ENCODE measurements at regions not wholly inside any gene's neighbourhood (a gene's known extent, or its start where the extent isn't known, plus 50 kb on each side); places are given as distances from the start of the nearest gene placed in this dataset.

DNA sequence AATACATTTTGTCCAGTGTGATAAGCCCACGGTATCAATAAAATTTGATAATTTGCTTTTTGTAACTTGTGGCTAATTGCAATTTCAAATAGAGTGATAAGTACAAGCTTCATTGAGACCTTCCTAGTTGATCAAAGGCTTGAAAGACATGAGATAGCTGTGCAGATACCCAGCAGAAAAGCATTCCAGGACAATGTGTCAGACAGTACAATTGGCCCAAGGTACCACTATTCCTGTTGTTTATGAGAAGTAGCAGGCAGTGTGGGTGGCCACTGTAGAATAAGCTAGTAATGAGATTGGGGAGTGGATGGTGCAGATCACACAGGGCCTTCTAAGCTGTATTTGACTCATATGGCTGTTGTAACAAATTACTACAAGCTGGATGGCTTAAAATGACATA lies 182.2 kb downstream of the AMY1C start:
- TF ChIP-seq POLR2A (IDR thresholded peaks at IDR 0.05; ENCODE audit: low read depth, low read length) = no peak
- no peak for TF ChIP-seq POLR2AphosphoS5 (IDR thresholded peaks at IDR 0.05; ENCODE audit: low read depth, low read length)
